ENCODE measurements at regions not wholly inside any gene's neighbourhood (a gene's known extent, or its start where the extent isn't known, plus 50 kb on each side); places are given as distances from the start of the nearest gene placed in this dataset.

- H3K4me3 ChIP-seq (ENCODE audit: low read length, poor library complexity, severe bottlenecking) = no peak overlapping the region
- H3K79me2 ChIP-seq (ENCODE audit: insufficient read depth, low read length) = no peaks in the 10 kb centered on the region
- no peak overlapping the region for H3K9ac ChIP-seq (ENCODE audit: low read depth, low read length, poor library complexity, severe bottlenecking)
- no peaks in the 10 kb centered on the region for H3K4me1 ChIP-seq (ENCODE audit: insufficient read depth, low read length, poor library complexity, severe bottlenecking)
- H2AFZ ChIP-seq (ENCODE audit: low read length) = no peak overlapping the region
- H3K4me2 ChIP-seq (ENCODE audit: low read depth, low read length, poor library complexity, severe bottlenecking) = no peak overlapping the region
- no peaks in the 10 kb centered on the region for H4K20me1 ChIP-seq (ENCODE audit: insufficient read depth, low read length, poor library complexity, severe bottlenecking)
- no peak for TF ChIP-seq EZH2phosphoT487 (IDR thresholded peaks at IDR 0.05; ENCODE audit: borderline replicate concordance)
- TF ChIP-seq, protein P1, sequence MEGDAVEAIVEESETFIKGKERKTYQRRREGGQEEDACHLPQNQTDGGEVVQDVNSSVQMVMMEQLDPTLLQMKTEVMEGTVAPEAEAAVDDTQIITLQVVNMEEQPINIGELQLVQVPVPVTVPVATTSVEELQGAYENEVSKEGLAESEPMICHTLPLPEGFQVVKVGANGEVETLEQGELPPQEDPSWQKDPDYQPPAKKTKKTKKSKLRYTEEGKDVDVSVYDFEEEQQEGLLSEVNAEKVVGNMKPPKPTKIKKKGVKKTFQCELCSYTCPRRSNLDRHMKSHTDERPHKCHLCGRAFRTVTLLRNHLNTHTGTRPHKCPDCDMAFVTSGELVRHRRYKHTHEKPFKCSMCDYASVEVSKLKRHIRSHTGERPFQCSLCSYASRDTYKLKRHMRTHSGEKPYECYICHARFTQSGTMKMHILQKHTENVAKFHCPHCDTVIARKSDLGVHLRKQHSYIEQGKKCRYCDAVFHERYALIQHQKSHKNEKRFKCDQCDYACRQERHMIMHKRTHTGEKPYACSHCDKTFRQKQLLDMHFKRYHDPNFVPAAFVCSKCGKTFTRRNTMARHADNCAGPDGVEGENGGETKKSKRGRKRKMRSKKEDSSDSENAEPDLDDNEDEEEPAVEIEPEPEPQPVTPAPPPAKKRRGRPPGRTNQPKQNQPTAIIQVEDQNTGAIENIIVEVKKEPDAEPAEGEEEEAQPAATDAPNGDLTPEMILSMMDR (conservative IDR thresholded peaks at IDR 0.05; ENCODE audit: low read length) = no peak
- no peaks in the 10 kb centered on the region for H3F3A ChIP-seq (ENCODE audit: low read depth)
- no peaks in the 10 kb centered on the region for H3K9me3 ChIP-seq (ENCODE audit: insufficient read depth, low read depth, low read length)
- H3K36me3 ChIP-seq (ENCODE audit: insufficient read depth, low read length) = no peaks in the 10 kb centered on the region
- H3K27me3 ChIP-seq (ENCODE audit: insufficient read depth, low read length, poor library complexity, severe bottlenecking) = no peaks in the 10 kb centered on the region
- no peaks in the 10 kb centered on the region for H3K9me2 ChIP-seq (replicated peaks; ENCODE audit: low read depth, low read length)
Observed at GRCh38 chr7:91355695-91356435, 91.6 kb downstream of the FZD1 start.

DNA sequence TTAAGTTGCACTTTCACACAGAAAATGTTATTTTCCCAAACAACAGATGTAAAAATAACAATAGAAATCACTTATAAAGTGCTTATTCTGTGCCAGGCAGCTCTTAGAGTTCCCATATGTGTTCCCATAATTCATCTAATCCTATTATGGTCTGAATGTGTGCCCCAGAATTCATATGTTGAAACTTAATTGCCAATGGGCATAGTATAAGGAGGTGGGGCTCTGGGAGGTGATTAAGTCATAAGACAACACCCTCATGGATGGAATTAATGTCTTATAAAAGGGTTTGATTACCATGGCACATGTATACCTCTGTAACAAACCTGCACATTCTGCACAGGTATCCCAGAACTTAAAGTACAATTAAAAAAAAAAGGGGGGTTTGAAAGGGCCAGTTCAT is 92.7 kb downstream of the FZD1 start:
- Histone ChIP-seq H3K27me3 (ENCODE audit: insufficient read depth, low read length, poor library complexity, severe bottlenecking) (no peaks in the 10 kb centered on the region), H3K9me3 (ENCODE audit: insufficient read depth, low read depth, low read length) (no peaks in the 10 kb centered on the region), H3F3A (ENCODE audit: low read depth) (no peaks in the 10 kb centered on the region), H3K9ac (ENCODE audit: low read depth, low read length, poor library complexity, severe bottlenecking) (no peak overlapping the region), H3K79me2 (ENCODE audit: insufficient read depth, low read length) (no peaks in the 10 kb centered on the region), H2AFZ (ENCODE audit: low read length) (no peak overlapping the region), H3K4me2 (ENCODE audit: low read depth, low read length, poor library complexity, severe bottlenecking) (no peak overlapping the region), H3K4me1 (ENCODE audit: insufficient read depth, low read length, poor library complexity, severe bottlenecking) (no peaks in the 10 kb centered on the region), H4K20me1 (ENCODE audit: insufficient read depth, low read length, poor library complexity, severe bottlenecking) (no peaks in the 10 kb centered on the region), H3K36me3 (ENCODE audit: insufficient read depth, low read length) (no peaks in the 10 kb centered on the region), H3K9me2 (replicated peaks; ENCODE audit: low read depth, low read length) (no peaks in the 10 kb centered on the region), H3K4me3 (ENCODE audit: low read length, poor library complexity, severe bottlenecking) (no peak overlapping the region)
- TF ChIP-seq, protein P1 (conservative IDR thresholded peaks at IDR 0.05; ENCODE audit: low read length) = no peak
- TF ChIP-seq EZH2phosphoT487 (IDR thresholded peaks at IDR 0.05; ENCODE audit: borderline replicate concordance) = no peak

DNA sequence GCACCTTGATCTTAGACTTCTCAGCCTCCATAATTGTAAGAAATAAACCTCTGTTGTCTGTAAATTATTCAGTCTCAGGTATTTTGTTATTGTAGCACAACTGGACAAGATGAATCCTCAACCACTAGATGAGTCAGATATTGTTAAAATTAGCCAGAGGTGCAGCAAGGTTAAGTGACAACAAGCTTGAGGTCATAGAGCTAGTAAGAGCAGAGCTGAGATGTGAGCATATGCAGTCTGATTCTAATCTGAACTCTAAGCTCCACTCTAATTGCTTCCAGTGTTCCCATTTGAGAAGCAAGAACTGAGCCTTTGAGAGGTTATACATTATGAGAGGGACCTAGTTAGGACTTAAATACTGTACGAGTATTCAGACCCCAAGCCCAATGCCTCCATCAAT is 93.1 kb downstream of the FZD1 start:
- H2AFZ ChIP-seq (ENCODE audit: low read length) = no peak overlapping the region
- H3K4me1 ChIP-seq (ENCODE audit: insufficient read depth, low read length, poor library complexity, severe bottlenecking) = no peaks in the 10 kb centered on the region
- H3K4me2 ChIP-seq (ENCODE audit: low read depth, low read length, poor library complexity, severe bottlenecking) = no peak overlapping the region
- no peaks in the 10 kb centered on the region for H3F3A ChIP-seq (ENCODE audit: low read depth)
- H3K9me2 ChIP-seq (replicated peaks; ENCODE audit: low read depth, low read length) = no peaks in the 10 kb centered on the region
- no peak overlapping the region for H3K9ac ChIP-seq (ENCODE audit: low read depth, low read length, poor library complexity, severe bottlenecking)
- no peaks in the 10 kb centered on the region for H3K9me3 ChIP-seq (ENCODE audit: insufficient read depth, low read depth, low read length)
- H4K20me1 ChIP-seq (ENCODE audit: insufficient read depth, low read length, poor library complexity, severe bottlenecking) = no peaks in the 10 kb centered on the region
- no peak overlapping the region for H3K4me3 ChIP-seq (ENCODE audit: low read length, poor library complexity, severe bottlenecking)
- no peak for TF ChIP-seq EZH2phosphoT487 (IDR thresholded peaks at IDR 0.05; ENCODE audit: borderline replicate concordance)
- TF ChIP-seq, protein P1 (conservative IDR thresholded peaks at IDR 0.05; ENCODE audit: low read length) = no peak
- no peaks in the 10 kb centered on the region for H3K36me3 ChIP-seq (ENCODE audit: insufficient read depth, low read length)
- no peaks in the 10 kb centered on the region for H3K79me2 ChIP-seq (ENCODE audit: insufficient read depth, low read length)
- H3K27me3 ChIP-seq (ENCODE audit: insufficient read depth, low read length, poor library complexity, severe bottlenecking) = no peaks in the 10 kb centered on the region
